Common myeloid progenitor, CD34-positive (primary cell): ENCODE measurements at regions not wholly inside any gene's neighbourhood (a gene's known extent, or its start where the extent isn't known, plus 50 kb on each side); places are given as distances from the start of the nearest gene placed in this dataset.
A peak's percentile ranks its signal among the peaks of the same experiment; 100 is the strongest.

Source experiments
- CTCF ChIA-PET: fragments of 350-600 bp; sonication (Branson Sonifier 250); formaldehyde crosslinking; loops from one replicate; lab custom pipeline; 2021; ENCODE audit warnings: antibody characterized with exemption; lab: Charles Lee
- POLR2A ChIA-PET: fragments of 350-600 bp; sonication (Branson Sonifier 250); formaldehyde crosslinking; loops from one replicate; lab custom pipeline; 2021; ENCODE audit warnings: antibody characterized with exemption; lab: Charles Lee
- DNase-seq, 3 donors: peaks; one replicate each; pipeline versions ENCODE4 v3.0.0 to v3.0.0-alpha.2; 2013
- H3K27ac ChIP-seq, 2 experiments: 1 replicate in 1 of 2; 2 replicates in 1 of 2; pipeline ENCODE4 v1.7.0; 2013; ENCODE audit warnings: inconsistent platforms in 2 of 2, low read length in 2 of 2, mild to moderate bottlenecking in 2 of 2, low read depth in 1 of 2, moderate library complexity in 1 of 2; ENCODE audit not compliant: severe bottlenecking in 2 of 2, insufficient read depth in 1 of 2, poor library complexity in 1 of 2
- H3K27me3 ChIP-seq, 5 experiments: replicated peaks in 2 of 5; 1 replicate in 3 of 5; 2 replicates in 2 of 5; pipeline versions ENCODE4 v1.6.1 to v1.7.0; 2013; ENCODE audit warnings: low read length in 4 of 5, mild to moderate bottlenecking in 2 of 5, moderate library complexity in 2 of 5, inconsistent platforms in 1 of 5; ENCODE audit not compliant: insufficient read depth in 5 of 5, control insufficient read depth in 4 of 5
- H3K36me3 ChIP-seq, 4 experiments: 1 replicate in 2 of 4; 2 replicates in 2 of 4; pipeline versions ENCODE4 v1.6.1 to v1.7.0; 2013; ENCODE audit warnings: low read length in 3 of 4, control low read depth in 1 of 4, mild to moderate bottlenecking in 1 of 4; ENCODE audit not compliant: control insufficient read depth in 4 of 4, insufficient read depth in 4 of 4
- H3K4me1 ChIP-seq, 4 experiments: 1 replicate in 3 of 4; 2 replicates in 1 of 4; pipeline versions ENCODE4 v1.6.1 to v1.7.1; 2013; ENCODE audit warnings: low read length in 3 of 4, mild to moderate bottlenecking in 3 of 4, control low read depth in 1 of 4, inconsistent platforms in 1 of 4, moderate library complexity in 1 of 4; ENCODE audit not compliant: control insufficient read depth in 4 of 4, insufficient read depth in 4 of 4; ENCODE audit errors: control extremely low read depth in 1 of 4
- H3K4me3 ChIP-seq, 7 experiments: 1 replicate in 4 of 7; 2 replicates in 3 of 7; pipeline versions ENCODE4 v1.5.1 to v1.7.0; 2013; ENCODE audit warnings: mild to moderate bottlenecking in 7 of 7, low read length in 6 of 7, moderate library complexity in 6 of 7, inconsistent platforms in 2 of 7, low read depth in 2 of 7, control low read depth in 1 of 7; ENCODE audit not compliant: insufficient read depth in 4 of 7, control insufficient read depth in 1 of 7; ENCODE audit errors: extremely low read depth in 1 of 7
- H3K9me3 ChIP-seq, 5 experiments: 1 replicate in 4 of 5; 2 replicates in 1 of 5; pipeline versions ENCODE4 v1.6.1 to v1.7.1; 2013; ENCODE audit warnings: low read length in 4 of 5, mild to moderate bottlenecking in 2 of 5, inconsistent platforms in 1 of 5, low read depth in 1 of 5, moderate library complexity in 1 of 5; ENCODE audit not compliant: control insufficient read depth in 4 of 5, insufficient read depth in 2 of 5; ENCODE audit errors: control extremely low read depth in 1 of 5
- WGBS: methylation state at CpG from one replicate; pipeline ENCODE4 v1.1.5; 2013; ENCODE audit not compliant: insufficient coverage; 5-methylcytosine and 5-hydroxymethylcytosine counted together

- DNase-seq: no peak
- CTCF ChIA-PET: no interaction called here
- WGBS: 90% methylated on average over 15 of the region's 15 CpGs
Observed at GRCh38 chr14:96698960-96699539, 98.1 kb upstream of the VRK1 start.

GRCh38 chr14:96699666-96700065 is 97.5 kb upstream of the VRK1 start:
- H3K36me3 ChIP-seq: no peaks in the 10 kb centered on the region
- POLR2A ChIA-PET: no interaction called here
- H3K4me1 ChIP-seq: no peaks in the 10 kb centered on the region
- peaks cover 0 to 3% (median 0%) of the 10 kb centered on the region in 5 experiments for H3K27me3 ChIP-seq
- no peaks in the 10 kb centered on the region for H3K9me3 ChIP-seq
- no peak overlapping the region for H3K4me3 ChIP-seq
- WGBS: 100% methylated on average over 1 of the region's 3 CpGs
- CTCF ChIA-PET: no interaction called here
- DNase-seq: no peak
- H3K27ac ChIP-seq: no peak overlapping the region

More at GRCh38 chr14:96698960-96699539, 98.1 kb upstream of the VRK1 start:
- Histone ChIP-seq H3K9me3 (no peaks in the 10 kb centered on the region), H3K36me3 (no peaks in the 10 kb centered on the region), H3K27me3 (peaks cover 0 to 5% (median 0%) of the 10 kb centered on the region in 5 experiments), H3K27ac (no peak overlapping the region), H3K4me1 (no peaks in the 10 kb centered on the region), H3K4me3 (no peak overlapping the region)
- POLR2A ChIA-PET: no interaction called here

- CTCF ChIA-PET: no interaction called here
- DNase-seq: no peak
- no peaks in the 10 kb centered on the region for H3K4me1 ChIP-seq
- H3K4me3 ChIP-seq: no peak overlapping the region
- no peaks in the 10 kb centered on the region for H3K36me3 ChIP-seq
- WGBS: 85% methylated on average over 6 of the region's 6 CpGs
- no peaks in the 10 kb centered on the region for H3K9me3 ChIP-seq
- POLR2A ChIA-PET: no interaction called here
- H3K27me3 ChIP-seq: peaks cover 0 to 2% (median 0%) of the 10 kb centered on the region in 5 experiments
- H3K27ac ChIP-seq: no peak overlapping the region
Observed at GRCh38 chr14:96702831-96703230, 94.4 kb upstream of the VRK1 start.

- CTCF ChIA-PET: no interaction called here
- DNase-seq: no peak
- H3K27ac ChIP-seq: no peak overlapping the region
- H3K4me3 ChIP-seq: no peak overlapping the region
- H3K36me3 ChIP-seq: no peaks in the 10 kb centered on the region
- peaks cover 0 to 4% (median 0%) of the 10 kb centered on the region in 5 experiments for H3K27me3 ChIP-seq
- no peaks in the 10 kb centered on the region for H3K4me1 ChIP-seq
- POLR2A ChIA-PET: no interaction called here
- WGBS: 63% methylated on average over 9 of the region's 10 CpGs
- H3K9me3 ChIP-seq: no peaks in the 10 kb centered on the region
Observed at GRCh38 chr14:96705422-96706092, 91.6 kb upstream of the VRK1 start.

- Histone ChIP-seq H3K36me3 (no peaks in the 10 kb centered on the region), H3K27me3 (peaks cover 0 to 4% (median 0%) of the 10 kb centered on the region in 5 experiments), H3K4me3 (no peak overlapping the region), H3K27ac (no peak overlapping the region), H3K4me1 (no peaks in the 10 kb centered on the region), H3K9me3 (no peaks in the 10 kb centered on the region)
- 84% methylated on average over 4 of the region's 4 CpGs for WGBS
- ChIA-PET CTCF (no interaction called here), POLR2A (no interaction called here)
- no peak for DNase-seq
Observed at GRCh38 chr14:96706893-96707292, 90.3 kb upstream of the VRK1 start.

GRCh38 chr14:96710060-96710666 is 87.0 kb upstream of the VRK1 start:
- DNase-seq: peak in 2 of 3 donors; percentile 1 to 3
- 100% methylated on average over 9 of the region's 11 CpGs for WGBS
- H3K27me3 ChIP-seq: peaks cover 0 to 14% (median 8%) of the 10 kb centered on the region in 5 experiments
- CTCF ChIA-PET: interaction anchor here (1.1 kb wide), 1 partner anchor 29 kb away, joined by 4 read pairs; no protein-coding TSS in a partner anchor
- POLR2A ChIA-PET: no interaction called here
- H3K4me3 ChIP-seq: no peak overlapping the region
- no peak overlapping the region for H3K27ac ChIP-seq
- no peaks in the 10 kb centered on the region for H3K9me3 ChIP-seq
- no peaks in the 10 kb centered on the region for H3K4me1 ChIP-seq
- no peaks in the 10 kb centered on the region for H3K36me3 ChIP-seq
